ENCODE measurements at regions not wholly inside any gene's neighbourhood (a gene's known extent, or its start where the extent isn't known, plus 50 kb on each side); places are given as distances from the start of the nearest gene placed in this dataset.

DNA sequence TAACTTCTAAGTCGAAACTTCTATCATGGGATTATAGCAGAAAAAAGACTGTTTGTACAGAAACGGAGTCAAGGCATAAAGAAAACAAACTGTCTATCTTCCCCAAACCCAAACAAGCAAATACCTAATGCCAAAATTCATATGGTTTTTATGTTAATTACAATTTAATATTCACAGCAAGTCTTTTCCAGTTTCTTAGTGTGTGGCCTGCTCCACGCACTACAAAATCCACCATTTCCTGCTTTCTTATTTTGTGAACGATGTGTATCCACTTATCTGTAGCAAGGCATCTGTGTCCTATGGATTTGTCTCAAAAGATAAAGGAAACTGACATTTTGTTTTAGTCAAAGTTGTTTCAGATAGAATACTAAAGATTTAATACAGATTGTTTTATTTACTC is 588.0 kb upstream of the CCDC54 start:
- TF ChIP-seq, protein P1, sequence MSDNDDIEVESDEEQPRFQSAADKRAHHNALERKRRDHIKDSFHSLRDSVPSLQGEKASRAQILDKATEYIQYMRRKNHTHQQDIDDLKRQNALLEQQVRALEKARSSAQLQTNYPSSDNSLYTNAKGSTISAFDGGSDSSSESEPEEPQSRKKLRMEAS (IDR thresholded peaks at IDR 0.05), result no peak
- TF ChIP-seq, protein P2, sequence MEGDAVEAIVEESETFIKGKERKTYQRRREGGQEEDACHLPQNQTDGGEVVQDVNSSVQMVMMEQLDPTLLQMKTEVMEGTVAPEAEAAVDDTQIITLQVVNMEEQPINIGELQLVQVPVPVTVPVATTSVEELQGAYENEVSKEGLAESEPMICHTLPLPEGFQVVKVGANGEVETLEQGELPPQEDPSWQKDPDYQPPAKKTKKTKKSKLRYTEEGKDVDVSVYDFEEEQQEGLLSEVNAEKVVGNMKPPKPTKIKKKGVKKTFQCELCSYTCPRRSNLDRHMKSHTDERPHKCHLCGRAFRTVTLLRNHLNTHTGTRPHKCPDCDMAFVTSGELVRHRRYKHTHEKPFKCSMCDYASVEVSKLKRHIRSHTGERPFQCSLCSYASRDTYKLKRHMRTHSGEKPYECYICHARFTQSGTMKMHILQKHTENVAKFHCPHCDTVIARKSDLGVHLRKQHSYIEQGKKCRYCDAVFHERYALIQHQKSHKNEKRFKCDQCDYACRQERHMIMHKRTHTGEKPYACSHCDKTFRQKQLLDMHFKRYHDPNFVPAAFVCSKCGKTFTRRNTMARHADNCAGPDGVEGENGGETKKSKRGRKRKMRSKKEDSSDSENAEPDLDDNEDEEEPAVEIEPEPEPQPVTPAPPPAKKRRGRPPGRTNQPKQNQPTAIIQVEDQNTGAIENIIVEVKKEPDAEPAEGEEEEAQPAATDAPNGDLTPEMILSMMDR (IDR thresholded peaks at IDR 0.05; ENCODE audit: low read depth, low read length, missing input control), result no peak
- TF ChIP-seq RXRA (IDR thresholded peaks at IDR 0.05), result no peak

All from liver (tissue), 3 donors.